ENCODE measurements at regions not wholly inside any gene's neighbourhood (a gene's known extent, or its start where the extent isn't known, plus 50 kb on each side); places are given as distances from the start of the nearest gene placed in this dataset.

GRCh38 chr1:36590771-36591170 lies 108.1 kb upstream of the CSF3R start:
- TF ChIP-seq CTCF (IDR thresholded peaks at IDR 0.05) = no peak
- TF ChIP-seq REST (IDR thresholded peaks at IDR 0.05) = no peak
- TF ChIP-seq POLR2A (IDR thresholded peaks at IDR 0.05; ENCODE audit: low read length) = no peak
- TF ChIP-seq JUN (IDR thresholded peaks at IDR 0.05) = no peak
- TF ChIP-seq RCOR1 (IDR thresholded peaks at IDR 0.05; ENCODE audit: low read depth, low read length) = no peak
- TF ChIP-seq CEBPB (IDR thresholded peaks at IDR 0.05) = no peak
- TF ChIP-seq ZC3H11A (IDR thresholded peaks at IDR 0.05) = no peak
- TF ChIP-seq JUNB (IDR thresholded peaks at IDR 0.05) = no peak
- TF ChIP-seq FOSB (CRISPR knock-in tag; IDR thresholded peaks at IDR 0.05) = no peak
- no peak for TF ChIP-seq USF2 (IDR thresholded peaks at IDR 0.05)
- TF ChIP-seq FOSL2 (IDR thresholded peaks at IDR 0.05) = no peak
- no peak for TF ChIP-seq FOSL2 (CRISPR knock-in tag; IDR thresholded peaks at IDR 0.05)
- no peak for TF ChIP-seq BHLHE40 (IDR thresholded peaks at IDR 0.05; ENCODE audit: low read depth, low read length)

All from A549 (cell line).